Activated CD4-positive, alpha-beta T cell treated with anti-CD3 and anti-CD28 coated beads, Interleukin-2, amount 50 U/mL, for 16 hours (primary cell): ENCODE measurements at regions not wholly inside any gene's neighbourhood (a gene's known extent, or its start where the extent isn't known, plus 50 kb on each side); places are given as distances from the start of the nearest gene placed in this dataset.
"Not testable (repeated sequence)": the region's sequence is repeated elsewhere in the genome, so short reads cannot be mapped to it uniquely, and the experiment has no call there.

Experiments
- DNase-seq: peaks from one replicate; pipeline ENCODE4 v3.0.0-alpha.2; 2020

- no peak for DNase-seq
Observed at GRCh38 chr6:120320481-120321162, 971.1 kb upstream of the MAN1A1 start.

GRCh38 chr6:120304223-120304622 is 954.7 kb upstream of the MAN1A1 start:
- no peak for DNase-seq

GRCh38 chr6:120303527-120303926 is 954.0 kb upstream of the MAN1A1 start:
- no peak for DNase-seq

GRCh38 chr6:120302041-120302440 is 952.5 kb upstream of the MAN1A1 start:
- DNase-seq = no peak

GRCh38 chr6:120290964-120291363 is 941.4 kb upstream of the MAN1A1 start:
- DNase-seq = no peak

GRCh38 chr6:120282005-120282404 is 932.4 kb upstream of the MAN1A1 start:
- DNase-seq = no peak

GRCh38 chr6:120279466-120280167 is 930.1 kb upstream of the MAN1A1 start:
- no peak for DNase-seq

- DNase-seq = no peak
Observed at GRCh38 chr6:120278689-120279396, 929.3 kb upstream of the MAN1A1 start.

GRCh38 chr6:120274547-120274946 is 925.0 kb upstream of the MAN1A1 start:
- no peak for DNase-seq

GRCh38 chr6:120273411-120273810 is 923.9 kb upstream of the MAN1A1 start:
- DNase-seq = no peak

GRCh38 chr6:120272038-120272437 is 922.5 kb upstream of the MAN1A1 start:
- no peak for DNase-seq

- not testable (repeated sequence) for DNase-seq
Observed at GRCh38 chr6:120268256-120268655, 918.7 kb upstream of the MAN1A1 start.

GRCh38 chr6:120262354-120262753 is 912.8 kb upstream of the MAN1A1 start:
- DNase-seq = no peak

- DNase-seq = no peak
Observed at GRCh38 chr6:120260636-120261035, 911.1 kb upstream of the MAN1A1 start.

GRCh38 chr6:120254651-120255050 is 905.1 kb upstream of the MAN1A1 start:
- no peak for DNase-seq

GRCh38 chr6:120248451-120248850 is 898.9 kb upstream of the MAN1A1 start:
- DNase-seq = no peak

GRCh38 chr6:120237221-120237620 is 887.7 kb upstream of the MAN1A1 start:
- no peak for DNase-seq

GRCh38 chr6:120230008-120230407 is 880.4 kb upstream of the MAN1A1 start:
- DNase-seq = no peak

- no peak for DNase-seq
Observed at GRCh38 chr6:120228297-120228696, 878.7 kb upstream of the MAN1A1 start.

GRCh38 chr6:120219339-120219738 is 869.8 kb upstream of the MAN1A1 start:
- no peak for DNase-seq

- DNase-seq = no peak
Observed at GRCh38 chr6:120214088-120214499, 864.5 kb upstream of the MAN1A1 start.

GRCh38 chr6:120211955-120212792 is 862.6 kb upstream of the MAN1A1 start:
- DNase-seq = peak; percentile 2

GRCh38 chr6:120202878-120203277 is 853.3 kb upstream of the MAN1A1 start:
- no peak for DNase-seq
